MM.1S (cell line): ENCODE measurements at regions not wholly inside any gene's neighbourhood (a gene's known extent, or its start where the extent isn't known, plus 50 kb on each side); places are given as distances from the start of the nearest gene placed in this dataset.

Experiments
- CTCF ChIP-seq: fragments of 300-600 bp; sonication (generic); IDR thresholded peaks from 2 replicates; pipeline ENCODE4 v1.5.1; 2016; ENCODE audit warnings: antibody characterized with exemption, low read length, mixed read lengths
- EZH2 ChIP-seq: fragments of 300-600 bp; sonication (generic); optimal IDR thresholded peaks from 2 replicates; pipeline ENCODE3; 2017; ENCODE audit warnings: low read depth, mild to moderate bottlenecking, antibody characterized with exemption, low read length, mixed read lengths

GRCh38 chrX:125236955-125237354 is 82.7 kb upstream of the TEX13C start:
- TF ChIP-seq CTCF (no peak), EZH2 (no peak)
